NCI-H2196 treated with DMSO at 0.1 percent for 48 hours (cell line): ENCODE measurements at regions not wholly inside any gene's neighbourhood (a gene's known extent, or its start where the extent isn't known, plus 50 kb on each side); places are given as distances from the start of the nearest gene placed in this dataset.

Experiments used
- DNase-seq: peaks from one replicate; lab custom pipeline; 2025; ENCODE audit not compliant: unreplicated experiment; lab: John Stamatoyannopoulos, UW

- DNase-seq, result no peak
These were observed 157.0 kb downstream of the FAM114A2 start for GRCh38 chr5:153881687-153882086.

DNA sequence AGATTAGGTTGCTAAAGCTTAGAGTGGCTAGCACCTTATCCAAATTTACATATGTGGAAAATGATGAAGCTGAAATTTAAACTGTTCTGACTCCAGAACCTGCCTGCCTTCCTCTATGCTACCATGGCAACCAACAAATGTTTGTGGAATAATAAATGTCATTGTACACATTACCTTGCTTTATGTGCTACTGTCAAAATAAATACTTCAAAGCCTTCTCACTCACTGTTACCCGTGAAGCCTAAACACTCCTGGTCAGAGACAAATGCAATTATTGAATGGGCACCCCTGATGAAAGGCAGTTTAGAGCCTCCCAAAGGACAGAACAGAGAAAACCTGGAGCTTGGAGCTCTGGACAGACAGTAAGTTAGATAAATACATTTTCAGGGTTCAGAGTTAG is 158.6 kb downstream of the FAM114A2 start:
- peak; percentile 18 for DNase-seq

DNA sequence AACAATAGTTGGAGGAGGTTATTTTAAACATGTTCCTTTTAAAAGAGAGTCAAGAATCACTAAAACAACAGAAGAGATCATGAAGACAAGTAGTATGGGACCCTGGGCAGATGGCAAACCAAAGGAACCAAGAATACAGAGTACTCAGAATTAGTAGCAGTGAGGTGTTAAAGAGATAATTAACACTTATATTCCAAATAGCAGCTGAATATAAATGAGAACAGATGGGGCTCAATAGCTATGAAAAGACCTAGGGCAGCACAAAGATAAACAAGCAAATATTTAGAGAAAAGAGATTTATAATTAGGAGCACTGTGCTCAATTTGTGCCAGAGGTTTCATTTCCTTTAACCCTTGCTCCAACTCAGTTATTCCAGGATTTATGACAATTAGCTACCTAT is 159.1 kb downstream of the FAM114A2 start:
- DNase-seq, result no peak

GRCh38 chr5:153866176-153866575 is 172.5 kb downstream of the FAM114A2 start:
- no peak for DNase-seq

GRCh38 chr5:153865016-153865415 is 173.7 kb downstream of the FAM114A2 start:
- no peak for DNase-seq

GRCh38 chr5:153863951-153864350 is 174.8 kb downstream of the FAM114A2 start:
- no peak for DNase-seq
